Stomach smooth muscle (tissue), 2 donors: ENCODE measurements at regions not wholly inside any gene's neighbourhood (a gene's known extent, or its start where the extent isn't known, plus 50 kb on each side); places are given as distances from the start of the nearest gene placed in this dataset.

Experiments used
- H3K27ac ChIP-seq: one replicate; pipeline ENCODE4 v1.7.0; 2013; ENCODE audit warnings: mild to moderate bottlenecking, low read length, inconsistent platforms
- H3K27me3 ChIP-seq, 2 donors: one replicate each; pipeline ENCODE4 v1.7.0; 2013; ENCODE audit warnings: low read length in 2 of 2; ENCODE audit not compliant: insufficient read depth in 2 of 2, control insufficient read depth in 1 of 2
- H3K36me3 ChIP-seq, 2 donors: one replicate each; pipeline ENCODE4 v1.7.0; 2013; ENCODE audit warnings: low read length in 2 of 2; ENCODE audit not compliant: control insufficient read depth in 2 of 2, insufficient read depth in 2 of 2
- H3K4me1 ChIP-seq: one replicate; pipeline ENCODE4 v1.7.0; 2013; ENCODE audit warnings: low read length; ENCODE audit not compliant: control insufficient read depth, insufficient read depth
- H3K4me3 ChIP-seq, 2 donors: one replicate each; pipeline ENCODE4 v1.7.0; 2013; ENCODE audit warnings: low read length in 2 of 2
- H3K9ac ChIP-seq, 2 donors: one replicate each; pipeline ENCODE4 v1.7.0; 2013; ENCODE audit warnings: low read length in 2 of 2, mild to moderate bottlenecking in 1 of 2
- H3K9me3 ChIP-seq, 2 donors: one replicate each; pipeline ENCODE4 v1.7.0; 2013; ENCODE audit warnings: low read length in 2 of 2; ENCODE audit not compliant: control insufficient read depth in 2 of 2
- donor health status: healthy.
- donor health status: Pancreatic carcinoma.

DNA sequence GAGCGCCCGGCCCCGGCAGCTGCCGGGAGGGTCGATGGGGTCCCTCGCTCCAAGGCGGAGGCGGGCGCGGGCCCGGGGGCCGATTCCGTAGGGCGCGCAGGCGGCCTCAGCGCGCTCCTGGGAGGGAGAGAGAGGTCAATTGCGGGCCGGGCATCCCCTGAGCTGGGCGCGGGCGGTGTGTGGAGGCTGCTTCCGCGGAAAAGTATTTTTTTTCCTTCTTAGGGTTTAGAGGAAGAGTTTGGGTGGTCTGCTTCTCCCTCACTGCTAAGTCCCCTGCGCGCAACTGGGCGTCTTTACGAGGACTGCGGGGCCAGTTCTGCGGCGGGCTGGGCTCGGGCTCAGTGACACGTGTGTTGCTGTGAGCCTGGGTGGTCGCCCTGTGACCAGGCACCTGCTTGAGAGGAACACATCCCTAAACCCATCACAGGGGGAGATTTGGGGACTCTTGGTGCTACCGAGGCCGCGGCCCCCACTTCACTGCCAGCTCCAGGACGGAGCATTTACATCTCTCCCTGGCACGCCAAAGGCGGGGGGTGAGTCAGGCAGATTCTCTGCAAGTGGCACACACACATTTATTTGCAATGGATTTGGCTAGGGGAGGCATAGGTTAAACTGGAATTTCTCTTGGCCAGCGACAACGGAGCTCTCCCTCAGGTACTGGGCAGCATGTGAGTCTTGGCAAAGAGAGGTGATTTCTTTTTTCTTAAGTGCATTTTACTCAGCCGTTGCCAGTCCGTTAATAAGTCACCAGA, 151.2 kb upstream of the SLC4A4 start:
- H3K27ac ChIP-seq = no peak overlapping the region
- H3K9ac ChIP-seq = peak overlapping the region in 1 of 2 donors; percentile 42
- H3K27me3 ChIP-seq = no peaks in the 10 kb centered on the region
- peak overlapping the region; percentile 70 to 76 for H3K4me3 ChIP-seq
- no peaks in the 10 kb centered on the region for H3K36me3 ChIP-seq
- H3K4me1 ChIP-seq = peaks cover 6% of the 10 kb centered on the region
- no peaks in the 10 kb centered on the region for H3K9me3 ChIP-seq

DNA sequence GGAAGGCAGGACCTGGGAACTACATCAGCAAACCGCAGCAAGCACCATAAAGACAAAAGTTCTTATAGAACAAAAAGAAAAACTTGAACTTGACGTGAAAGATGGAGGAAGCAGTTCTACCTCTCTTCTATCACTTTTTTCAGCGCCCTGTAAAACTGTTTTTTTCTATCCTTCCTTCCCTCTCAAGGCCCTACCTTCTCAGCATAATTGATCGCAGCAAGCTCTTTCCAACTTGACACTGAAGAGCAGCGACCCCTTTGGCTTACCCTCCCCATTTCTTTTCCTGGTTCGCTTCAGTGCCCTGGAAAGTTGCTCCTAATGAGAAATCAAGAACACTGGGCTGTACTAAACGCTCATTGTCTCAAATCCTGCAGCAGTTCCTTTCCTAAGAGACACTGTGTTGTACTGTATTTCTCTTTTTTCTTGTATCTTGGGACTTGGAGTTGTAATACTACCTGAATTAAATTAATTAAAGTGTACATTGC, 150.6 kb upstream of the SLC4A4 start:
- Histone ChIP-seq H3K36me3 (no peaks in the 10 kb centered on the region), H3K27me3 (no peaks in the 10 kb centered on the region), H3K4me1 (peaks cover 6% of the 10 kb centered on the region), H3K4me3 (peak overlapping the region; percentile 70 to 76), H3K9ac (peak overlapping the region in 1 of 2 donors; percentile 12), H3K27ac (no peak overlapping the region), H3K9me3 (no peaks in the 10 kb centered on the region)

DNA sequence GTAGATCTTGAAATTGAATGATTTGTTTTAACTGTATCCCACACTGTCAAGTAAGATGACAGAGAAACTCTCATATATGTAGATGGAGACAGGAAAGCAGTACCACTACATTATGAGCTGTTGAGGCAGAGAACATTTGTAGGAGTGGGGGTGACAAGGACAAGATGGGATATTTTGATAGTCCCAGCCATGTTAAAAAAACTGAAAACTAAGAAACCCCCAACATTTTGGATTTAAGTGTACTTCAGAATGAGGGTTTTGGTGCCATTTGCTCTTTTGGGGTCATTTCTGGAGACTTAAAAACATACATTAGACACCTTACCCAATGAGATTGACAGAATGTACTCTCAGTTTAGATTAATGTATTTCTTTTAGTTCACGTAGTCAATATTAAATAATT, 149.9 kb upstream of the SLC4A4 start:
- H3K36me3 ChIP-seq = no peaks in the 10 kb centered on the region
- peaks cover 6% of the 10 kb centered on the region for H3K4me1 ChIP-seq
- H3K27me3 ChIP-seq = no peaks in the 10 kb centered on the region
- H3K9me3 ChIP-seq = no peaks in the 10 kb centered on the region
- H3K4me3 ChIP-seq = no peak overlapping the region
- H3K9ac ChIP-seq = no peak overlapping the region
- H3K27ac ChIP-seq = no peak overlapping the region

DNA sequence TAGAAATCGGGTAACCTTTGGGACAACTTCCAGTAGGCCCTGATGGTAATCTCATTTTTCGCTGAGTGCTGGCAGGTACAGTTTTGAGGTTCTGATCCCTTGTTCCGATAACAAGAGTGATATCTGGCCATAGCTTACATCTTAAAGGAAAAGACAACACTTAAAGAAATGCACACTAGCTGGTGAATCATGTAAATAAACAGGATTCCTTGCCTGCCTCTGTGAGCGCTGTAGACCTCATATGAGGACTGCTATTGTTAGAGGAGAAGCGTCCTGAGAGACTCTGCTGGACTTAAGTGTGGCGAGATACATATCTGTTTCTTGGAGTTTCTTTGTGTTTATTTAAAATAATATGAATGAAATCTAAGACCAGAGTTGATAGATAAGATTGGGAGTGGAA, 149.3 kb upstream of the SLC4A4 start:
- no peaks in the 10 kb centered on the region for H3K27me3 ChIP-seq
- H3K9ac ChIP-seq = no peak overlapping the region
- no peaks in the 10 kb centered on the region for H3K9me3 ChIP-seq
- no peak overlapping the region for H3K4me3 ChIP-seq
- H3K27ac ChIP-seq = no peak overlapping the region
- peaks cover 6% of the 10 kb centered on the region for H3K4me1 ChIP-seq
- no peaks in the 10 kb centered on the region for H3K36me3 ChIP-seq

DNA sequence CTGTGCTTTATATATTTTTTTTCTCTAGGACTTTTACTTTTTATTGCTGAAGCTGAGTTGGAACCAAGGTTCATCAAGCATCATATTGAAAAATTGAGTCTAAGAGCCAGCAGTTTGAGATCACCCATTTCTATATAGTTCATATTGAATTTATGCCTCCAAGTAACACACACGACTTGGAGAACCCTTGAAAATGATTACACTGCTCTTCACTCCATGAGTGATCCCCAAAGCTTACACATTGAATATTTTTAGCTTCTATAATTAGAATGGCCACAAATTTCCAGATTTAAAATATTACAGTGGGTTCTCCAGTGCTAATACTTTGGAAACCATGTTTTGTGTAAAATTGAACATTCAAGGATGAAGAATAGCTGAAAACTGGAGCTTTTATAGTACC, 144.4 kb upstream of the SLC4A4 start:
- Histone ChIP-seq H3K4me3 (no peak overlapping the region), H3K9me3 (no peaks in the 10 kb centered on the region), H3K36me3 (no peaks in the 10 kb centered on the region), H3K27me3 (no peaks in the 10 kb centered on the region), H3K27ac (no peak overlapping the region), H3K4me1 (no peaks in the 10 kb centered on the region), H3K9ac (no peak overlapping the region)

DNA sequence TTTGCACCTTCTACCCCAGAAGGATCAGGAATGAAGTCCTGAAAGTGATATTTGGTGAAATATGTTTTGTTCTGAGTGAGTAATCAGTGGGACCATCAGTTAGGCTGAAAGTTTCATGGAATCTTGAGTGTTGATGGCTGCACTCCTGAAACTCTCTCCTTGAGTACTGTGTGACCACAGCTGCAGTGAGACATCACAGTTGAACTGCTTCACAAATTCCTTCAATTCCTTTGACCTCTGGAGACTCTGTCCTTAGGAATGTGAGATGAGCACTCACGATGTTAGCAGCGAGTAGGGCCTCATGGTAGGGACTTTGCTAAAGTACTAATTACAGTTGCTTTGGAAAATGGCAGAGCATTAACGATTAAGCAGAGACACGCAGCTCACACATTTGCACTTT, 142.9 kb upstream of the SLC4A4 start:
- no peaks in the 10 kb centered on the region for H3K4me1 ChIP-seq
- H3K4me3 ChIP-seq = no peak overlapping the region
- H3K36me3 ChIP-seq = no peaks in the 10 kb centered on the region
- no peak overlapping the region for H3K9ac ChIP-seq
- no peaks in the 10 kb centered on the region for H3K9me3 ChIP-seq
- H3K27me3 ChIP-seq = no peaks in the 10 kb centered on the region
- no peak overlapping the region for H3K27ac ChIP-seq

DNA sequence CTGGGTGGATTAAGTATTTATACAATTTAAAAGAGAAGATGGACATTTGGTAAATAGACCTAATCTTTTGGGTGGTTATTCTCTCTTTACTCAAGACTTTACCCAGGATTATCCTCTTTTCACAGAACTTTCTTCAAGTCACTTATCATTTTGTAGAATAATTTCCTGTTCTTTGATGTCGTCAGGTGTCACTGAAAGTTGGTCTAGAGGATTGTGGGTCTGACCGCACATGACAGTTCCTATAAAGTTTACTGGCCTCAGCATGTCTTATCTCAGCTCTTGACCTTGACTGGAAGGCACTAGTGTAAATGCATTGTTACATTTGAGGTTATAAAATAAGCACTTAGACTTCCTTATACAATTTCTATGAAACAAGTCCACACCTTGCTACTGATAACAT, 139.9 kb upstream of the SLC4A4 start:
- Histone ChIP-seq H3K36me3 (no peaks in the 10 kb centered on the region), H3K27ac (no peak overlapping the region), H3K9ac (no peak overlapping the region)

DNA sequence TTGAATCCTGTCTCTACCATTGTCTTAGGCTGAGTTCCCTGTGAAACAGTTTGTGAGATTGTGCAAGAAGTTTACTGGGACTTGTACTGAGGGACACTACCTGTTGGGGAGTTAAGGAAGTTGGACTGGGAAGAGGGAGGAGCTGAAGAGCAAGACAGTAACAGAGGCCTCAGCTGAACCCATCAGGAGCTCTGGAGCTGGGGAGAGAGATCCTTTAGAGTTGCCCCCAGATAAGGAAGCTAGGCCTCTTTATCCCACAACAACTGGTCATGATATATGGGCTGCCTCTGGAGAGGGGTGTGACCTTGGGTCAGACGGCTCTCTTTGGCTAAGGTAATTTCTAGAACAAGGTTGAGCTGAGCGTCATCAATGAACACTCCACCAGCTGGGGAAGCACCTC, 137.8 kb upstream of the SLC4A4 start:
- Histone ChIP-seq H3K4me3 (no peak overlapping the region), H3K27me3 (no peaks in the 10 kb centered on the region), H3K27ac (no peak overlapping the region), H3K9me3 (no peaks in the 10 kb centered on the region), H3K36me3 (no peaks in the 10 kb centered on the region), H3K4me1 (no peaks in the 10 kb centered on the region), H3K9ac (no peak overlapping the region)

More for the DNA sequence above, 139.9 kb upstream of the SLC4A4 start:
- Histone ChIP-seq H3K27me3 (no peaks in the 10 kb centered on the region), H3K4me3 (no peak overlapping the region), H3K9me3 (no peaks in the 10 kb centered on the region), H3K4me1 (no peaks in the 10 kb centered on the region)

DNA sequence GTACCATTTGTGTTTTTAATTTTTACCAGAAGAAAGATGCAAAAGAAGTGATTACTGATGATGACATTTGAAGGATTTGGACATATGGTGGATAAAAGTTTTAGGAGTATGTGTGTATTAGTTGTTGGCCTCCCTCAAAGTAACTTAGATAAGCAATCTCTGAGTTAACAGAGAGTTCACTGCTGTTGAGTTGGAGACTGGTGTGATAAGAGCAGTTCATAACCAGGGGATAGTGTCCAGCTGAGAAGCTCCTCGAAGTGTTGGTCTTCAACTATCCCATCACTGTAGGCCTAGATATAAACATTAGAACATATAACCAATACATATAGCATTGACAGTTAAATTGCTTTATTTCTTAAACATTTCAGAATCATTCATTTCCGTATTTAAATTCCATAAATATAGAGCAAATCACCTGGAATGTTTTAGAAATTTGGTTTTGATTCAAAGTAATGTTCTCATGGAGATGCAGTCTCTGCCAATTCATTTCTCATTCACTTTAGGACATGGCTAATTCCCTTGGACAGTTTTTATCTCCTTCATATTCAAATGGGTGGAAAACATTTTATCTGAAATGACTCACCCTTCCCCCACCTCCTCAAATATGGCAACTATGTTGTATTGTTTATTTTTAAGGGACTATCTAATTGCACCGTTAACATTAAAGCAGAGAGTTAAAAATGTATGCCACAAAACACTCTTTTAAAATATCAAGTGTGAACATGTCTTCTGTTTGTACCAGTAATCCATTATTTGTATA, 136.8 kb upstream of the SLC4A4 start:
- no peak overlapping the region for H3K27ac ChIP-seq

DNA sequence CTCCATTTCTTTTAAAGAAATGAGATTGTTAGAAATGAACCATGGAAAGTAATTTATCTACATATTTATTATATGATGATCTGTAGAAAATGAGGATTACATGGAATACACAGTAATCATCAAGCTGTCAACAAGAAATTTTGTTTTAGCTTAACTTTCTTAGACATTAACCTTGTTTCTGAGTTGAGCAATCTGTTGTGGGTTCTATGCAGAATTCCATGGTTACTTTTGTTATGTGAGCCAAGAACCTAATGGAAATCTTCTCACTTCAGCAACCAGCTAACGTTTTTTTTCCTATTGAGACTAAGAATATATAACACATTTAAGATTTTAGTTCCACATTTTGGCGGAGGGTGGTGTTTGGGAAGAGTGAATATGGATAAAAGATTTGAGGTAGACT, 136.1 kb upstream of the SLC4A4 start:
- H3K9ac ChIP-seq = no peak overlapping the region
- no peaks in the 10 kb centered on the region for H3K36me3 ChIP-seq
- H3K9me3 ChIP-seq = no peaks in the 10 kb centered on the region
- H3K27me3 ChIP-seq = no peaks in the 10 kb centered on the region
- H3K4me3 ChIP-seq = no peak overlapping the region
- H3K4me1 ChIP-seq = no peaks in the 10 kb centered on the region
- no peak overlapping the region for H3K27ac ChIP-seq

More for the DNA sequence above, 136.8 kb upstream of the SLC4A4 start:
- no peaks in the 10 kb centered on the region for H3K27me3 ChIP-seq
- H3K36me3 ChIP-seq = no peaks in the 10 kb centered on the region
- no peak overlapping the region for H3K9ac ChIP-seq
- H3K9me3 ChIP-seq = no peaks in the 10 kb centered on the region
- H3K4me1 ChIP-seq = no peaks in the 10 kb centered on the region
- H3K4me3 ChIP-seq = no peak overlapping the region

DNA sequence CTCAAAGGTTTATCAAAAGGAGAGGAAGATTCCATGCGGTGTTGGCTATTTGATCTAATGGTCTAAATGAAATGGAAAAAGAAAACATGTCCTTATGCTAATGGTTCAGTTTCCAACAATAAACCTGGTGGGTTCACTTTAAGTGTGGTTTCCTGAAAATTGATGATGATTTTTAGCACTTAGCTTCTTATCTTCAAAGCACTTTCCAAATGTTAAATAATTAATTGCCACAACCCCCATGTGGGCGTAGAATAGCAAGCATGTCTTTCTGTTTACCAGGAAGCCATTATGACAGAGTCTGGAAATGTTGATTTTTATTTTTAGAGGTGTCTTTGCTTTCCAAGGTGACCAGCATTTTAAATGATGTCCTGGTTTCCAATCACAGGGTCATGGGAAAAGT, 134.8 kb upstream of the SLC4A4 start:
- Histone ChIP-seq H3K9ac (no peak overlapping the region), H3K27ac (no peak overlapping the region), H3K27me3 (no peaks in the 10 kb centered on the region), H3K9me3 (no peaks in the 10 kb centered on the region), H3K36me3 (no peaks in the 10 kb centered on the region), H3K4me1 (no peaks in the 10 kb centered on the region), H3K4me3 (no peak overlapping the region)
